Ishikawa (cell line): ENCODE measurements at regions not wholly inside any gene's neighbourhood (a gene's known extent, or its start where the extent isn't known, plus 50 kb on each side); places are given as distances from the start of the nearest gene placed in this dataset.

ENCODE experiments used
- CEBPB ChIP-seq: IDR thresholded peaks from 2 replicates; pipeline ENCODE4 v1.6.1; 2012
- CREB1 ChIP-seq: IDR thresholded peaks from 2 replicates; pipeline ENCODE4 v1.6.1; 2012; ENCODE audit warnings: low read depth
- EP300 ChIP-seq: IDR thresholded peaks from 2 replicates; pipeline ENCODE4 v1.6.1; 2012; ENCODE audit warnings: borderline replicate concordance
- FOXM1 ChIP-seq: IDR thresholded peaks from 2 replicates; pipeline ENCODE4 v1.6.1; 2012; ENCODE audit warnings: low read depth, borderline replicate concordance
- NFIC ChIP-seq: IDR thresholded peaks from 2 replicates; pipeline ENCODE4 v1.6.1; 2012
- RAD21 ChIP-seq: IDR thresholded peaks from 2 replicates; pipeline ENCODE4 v1.6.1; 2012; ENCODE audit warnings: low read depth
- REST ChIP-seq: IDR thresholded peaks from 2 replicates; pipeline ENCODE4 v1.6.1; 2012; ENCODE audit warnings: low read depth, mild to moderate bottlenecking
- TAF1 ChIP-seq: IDR thresholded peaks from 2 replicates; pipeline ENCODE4 v1.6.1; 2012; ENCODE audit warnings: low read depth, mild to moderate bottlenecking
- TEAD4 ChIP-seq: IDR thresholded peaks from 2 replicates; pipeline ENCODE4 v1.6.1; 2012

- TF ChIP-seq RAD21 (no peak), TAF1 (no peak), CEBPB (no peak), TEAD4 (no peak), EP300 (no peak), FOXM1 (no peak), CREB1 (no peak), NFIC (no peak), REST (no peak)
These were observed 332.9 kb upstream of the PRICKLE1 start for GRCh38 chr12:42922505-42922850.
